ENCODE measurements at regions not wholly inside any gene's neighbourhood (a gene's known extent, or its start where the extent isn't known, plus 50 kb on each side); places are given as distances from the start of the nearest gene placed in this dataset.

GRCh38 chr4:15162465-15163283, 160.4 kb downstream of the CPEB2 start:
- intact Hi-C loops (cut with DNase I): loop anchor here (5.0 kb wide), 1 partner anchor 160 kb away; the partner anchor contains the start of gene CPEB2
- Histone ChIP-seq H3K4me1 (no peaks in the 10 kb centered on the region), H3K27me3 (no peaks in the 10 kb centered on the region), H3K27ac (no peak overlapping the region), H3K4me3 (no peak overlapping the region), H3K9me3 (no peaks in the 10 kb centered on the region), H3K36me3 (no peaks in the 10 kb centered on the region)
- DNase-seq (ENCODE audit: low spot score in 2 of 2): no peak
- TF ChIP-seq CTCF (IDR thresholded peaks at IDR 0.05): peak in 2 of 3 experiments; percentile 11 to 39

- intact Hi-C loops (cut with DNase I): loop anchor here (5.0 kb wide), 1 partner anchor 161 kb away; the partner anchor contains the start of gene CPEB2
- H3K4me3 ChIP-seq: no peak overlapping the region
- no peak for TF ChIP-seq CTCF (IDR thresholded peaks at IDR 0.05)
- no peak overlapping the region for H3K27ac ChIP-seq
- no peaks in the 10 kb centered on the region for H3K27me3 ChIP-seq
- no peak for DNase-seq (ENCODE audit: low spot score in 2 of 2)
- H3K36me3 ChIP-seq: no peaks in the 10 kb centered on the region
- H3K4me1 ChIP-seq: no peaks in the 10 kb centered on the region
- no peaks in the 10 kb centered on the region for H3K9me3 ChIP-seq
Measured at GRCh38 chr4:15163284-15163645, 161.0 kb downstream of the CPEB2 start.

GRCh38 chr4:15164571-15164970, 162.3 kb downstream of the CPEB2 start:
- Histone ChIP-seq H3K27ac (no peak overlapping the region), H3K9me3 (no peaks in the 10 kb centered on the region), H3K27me3 (no peaks in the 10 kb centered on the region), H3K36me3 (no peaks in the 10 kb centered on the region), H3K4me1 (no peaks in the 10 kb centered on the region), H3K4me3 (no peak overlapping the region)
- no peak for TF ChIP-seq CTCF (IDR thresholded peaks at IDR 0.05)
- intact Hi-C loops (cut with DNase I): loop anchor here (5.0 kb wide), 1 partner anchor 162 kb away; the partner anchor contains the start of gene CPEB2
- DNase-seq (ENCODE audit: low spot score in 2 of 2): no peak

- no peak overlapping the region for H3K4me3 ChIP-seq
- H3K4me1 ChIP-seq: no peaks in the 10 kb centered on the region
- DNase-seq (ENCODE audit: low spot score in 2 of 2): no peak
- no peak for TF ChIP-seq CTCF (IDR thresholded peaks at IDR 0.05)
- no peak overlapping the region for H3K27ac ChIP-seq
- intact Hi-C loops (cut with DNase I): no loop called here
- peaks cover 0 to 15% of the 10 kb centered on the region in 2 donors for H3K9me3 ChIP-seq
- H3K36me3 ChIP-seq: no peaks in the 10 kb centered on the region
- H3K27me3 ChIP-seq: no peaks in the 10 kb centered on the region
Measured at GRCh38 chr4:15167743-15168142, 165.5 kb downstream of the CPEB2 start.

GRCh38 chr4:15168759-15169158, 166.5 kb downstream of the CPEB2 start:
- Histone ChIP-seq H3K9me3 (peaks cover 0 to 16% of the 10 kb centered on the region in 2 donors), H3K4me3 (no peak overlapping the region), H3K27ac (no peak overlapping the region), H3K36me3 (no peaks in the 10 kb centered on the region), H3K4me1 (no peaks in the 10 kb centered on the region), H3K27me3 (no peaks in the 10 kb centered on the region)
- TF ChIP-seq CTCF (IDR thresholded peaks at IDR 0.05): no peak
- intact Hi-C loops (cut with DNase I): no loop called here
- DNase-seq (ENCODE audit: low spot score in 2 of 2): no peak

All from ascending aorta (tissue), 2 donors.